GM19468 (cell line): ENCODE measurements at regions not wholly inside any gene's neighbourhood (a gene's known extent, or its start where the extent isn't known, plus 50 kb on each side); places are given as distances from the start of the nearest gene placed in this dataset.

Source experiments
- ATAC-seq: cut with Tn5 transposase; IDR thresholded peaks from one replicate; pipeline ENCODE4 v1.9.1; 2021; ENCODE audit warnings: mild to moderate bottlenecking, moderate library complexity, moderate number of reproducible peaks; ENCODE audit not compliant: unreplicated experiment; ENCODE audit errors: extremely low read depth

- ATAC-seq: no peak
These were observed 826.6 kb upstream of the POU3F3 start for GRCh38 chr2:104027321-104027720.

GRCh38 chr2:104028061-104028460 is 825.9 kb upstream of the POU3F3 start:
- ATAC-seq: no peak

GRCh38 chr2:104033399-104033798 is 820.5 kb upstream of the POU3F3 start:
- ATAC-seq: no peak

- no peak for ATAC-seq
These were observed 813.1 kb upstream of the POU3F3 start for GRCh38 chr2:104040771-104041170.

- no peak for ATAC-seq
These were observed 812.6 kb upstream of the POU3F3 start for GRCh38 chr2:104041351-104041750.

GRCh38 chr2:104043864-104044263 is 810.1 kb upstream of the POU3F3 start:
- ATAC-seq: no peak

GRCh38 chr2:104045071-104045470 is 808.8 kb upstream of the POU3F3 start:
- ATAC-seq: no peak

GRCh38 chr2:104046466-104046865 is 807.4 kb upstream of the POU3F3 start:
- ATAC-seq: no peak

GRCh38 chr2:104047516-104047915 is 806.4 kb upstream of the POU3F3 start:
- no peak for ATAC-seq

- no peak for ATAC-seq
These were observed 804.5 kb upstream of the POU3F3 start for GRCh38 chr2:104049438-104049837.

GRCh38 chr2:104049981-104050380 is 803.9 kb upstream of the POU3F3 start:
- ATAC-seq: no peak

GRCh38 chr2:104050656-104051242 is 803.2 kb upstream of the POU3F3 start:
- ATAC-seq: no peak

GRCh38 chr2:104051766-104052165 is 802.1 kb upstream of the POU3F3 start:
- ATAC-seq: no peak

- ATAC-seq: no peak
These were observed 801.6 kb upstream of the POU3F3 start for GRCh38 chr2:104052356-104052755.

GRCh38 chr2:104056451-104056850 is 797.5 kb upstream of the POU3F3 start:
- no peak for ATAC-seq

- ATAC-seq: no peak
These were observed 785.2 kb upstream of the POU3F3 start for GRCh38 chr2:104068665-104069064.

- ATAC-seq: no peak
These were observed 776.3 kb upstream of the POU3F3 start for GRCh38 chr2:104077573-104077972.

- no peak for ATAC-seq
These were observed 775.3 kb upstream of the POU3F3 start for GRCh38 chr2:104078431-104079157.

GRCh38 chr2:104088745-104089144 is 765.2 kb upstream of the POU3F3 start:
- no peak for ATAC-seq

- ATAC-seq: no peak
These were observed 763.5 kb upstream of the POU3F3 start for GRCh38 chr2:104090407-104090806.

GRCh38 chr2:104091894-104092293 is 762.0 kb upstream of the POU3F3 start:
- ATAC-seq: no peak

GRCh38 chr2:104092886-104093285 is 761.0 kb upstream of the POU3F3 start:
- ATAC-seq: no peak
